WI38 (cell line): ENCODE measurements at regions not wholly inside any gene's neighbourhood (a gene's known extent, or its start where the extent isn't known, plus 50 kb on each side); places are given as distances from the start of the nearest gene placed in this dataset.

Experiments
- H3K4me3 ChIP-seq: 2 replicates; pipeline ENCODE4 v1.5.1; 2011; ENCODE audit warnings: low read depth, mild to moderate bottlenecking, control low read depth, low read length
- TF ChIP-seq, protein P1 (sequence below): IDR thresholded peaks from 2 replicates; pipeline ENCODE4 v1.5.1; 2012; ENCODE audit warnings: low read depth, mild to moderate bottlenecking, control low read depth, low read length

DNA sequence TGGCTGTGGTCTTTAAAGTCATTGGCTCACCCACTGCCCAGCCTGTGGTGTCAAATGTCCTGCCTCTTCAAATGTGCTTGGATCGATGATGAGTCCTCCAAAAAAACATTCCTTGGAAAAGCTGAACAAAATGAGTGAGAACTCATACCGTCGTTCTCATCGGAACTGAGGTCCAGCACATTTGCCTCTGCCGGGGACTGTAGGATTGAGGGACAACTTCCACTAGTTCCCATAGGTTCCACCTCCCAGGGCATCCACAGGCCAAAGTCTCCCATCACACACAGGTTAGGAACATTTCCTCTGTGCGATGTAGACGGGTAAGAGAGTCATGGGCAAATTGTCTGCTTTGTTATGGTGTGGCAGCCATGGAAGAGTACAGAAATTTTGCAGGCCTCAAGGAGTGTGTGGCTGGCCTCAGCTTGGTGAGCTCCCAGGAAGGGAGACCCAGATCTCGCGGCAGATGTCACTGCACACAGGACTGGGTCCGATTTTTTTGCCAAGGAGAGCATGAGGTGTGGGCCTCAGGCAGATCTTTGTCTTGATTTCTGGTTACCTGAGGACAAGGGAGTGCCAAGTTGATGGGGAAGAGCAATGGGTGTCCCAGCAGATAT is 115.7 kb downstream of the SNRPN start:
- TF ChIP-seq, protein P1, sequence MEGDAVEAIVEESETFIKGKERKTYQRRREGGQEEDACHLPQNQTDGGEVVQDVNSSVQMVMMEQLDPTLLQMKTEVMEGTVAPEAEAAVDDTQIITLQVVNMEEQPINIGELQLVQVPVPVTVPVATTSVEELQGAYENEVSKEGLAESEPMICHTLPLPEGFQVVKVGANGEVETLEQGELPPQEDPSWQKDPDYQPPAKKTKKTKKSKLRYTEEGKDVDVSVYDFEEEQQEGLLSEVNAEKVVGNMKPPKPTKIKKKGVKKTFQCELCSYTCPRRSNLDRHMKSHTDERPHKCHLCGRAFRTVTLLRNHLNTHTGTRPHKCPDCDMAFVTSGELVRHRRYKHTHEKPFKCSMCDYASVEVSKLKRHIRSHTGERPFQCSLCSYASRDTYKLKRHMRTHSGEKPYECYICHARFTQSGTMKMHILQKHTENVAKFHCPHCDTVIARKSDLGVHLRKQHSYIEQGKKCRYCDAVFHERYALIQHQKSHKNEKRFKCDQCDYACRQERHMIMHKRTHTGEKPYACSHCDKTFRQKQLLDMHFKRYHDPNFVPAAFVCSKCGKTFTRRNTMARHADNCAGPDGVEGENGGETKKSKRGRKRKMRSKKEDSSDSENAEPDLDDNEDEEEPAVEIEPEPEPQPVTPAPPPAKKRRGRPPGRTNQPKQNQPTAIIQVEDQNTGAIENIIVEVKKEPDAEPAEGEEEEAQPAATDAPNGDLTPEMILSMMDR: no peak
- H3K4me3 ChIP-seq: no peak overlapping the region

DNA sequence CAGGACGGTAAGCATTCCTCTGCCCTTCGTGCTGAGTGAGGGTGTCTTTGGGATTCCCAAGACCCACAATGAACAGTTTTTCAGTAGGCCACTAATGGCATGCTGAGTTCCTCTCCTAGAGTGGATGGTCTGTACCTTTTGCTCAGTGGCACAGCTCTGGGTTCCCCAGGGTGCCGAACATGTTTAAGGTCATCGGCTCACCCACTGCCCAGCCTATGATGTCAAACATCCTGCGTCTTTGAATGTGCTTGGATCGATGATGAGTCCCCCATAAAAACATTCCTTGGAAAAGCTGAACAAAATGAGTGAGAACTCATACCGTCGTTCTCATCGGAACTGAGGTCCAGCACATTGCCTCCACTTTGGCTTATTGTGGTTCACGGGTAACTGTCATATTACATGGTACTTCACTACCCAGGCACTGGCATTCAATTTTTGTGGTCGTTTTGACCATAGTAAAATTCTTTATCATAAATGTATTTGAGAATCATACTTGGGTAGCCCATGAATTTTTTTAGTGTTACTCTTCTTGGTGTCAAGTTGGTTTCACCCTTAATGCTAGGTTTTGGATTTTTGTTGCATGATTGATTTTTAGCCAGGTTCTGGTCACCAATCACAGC is 118.2 kb downstream of the SNRPN start:
- TF ChIP-seq, protein P1: no peak
- no peak overlapping the region for H3K4me3 ChIP-seq

DNA sequence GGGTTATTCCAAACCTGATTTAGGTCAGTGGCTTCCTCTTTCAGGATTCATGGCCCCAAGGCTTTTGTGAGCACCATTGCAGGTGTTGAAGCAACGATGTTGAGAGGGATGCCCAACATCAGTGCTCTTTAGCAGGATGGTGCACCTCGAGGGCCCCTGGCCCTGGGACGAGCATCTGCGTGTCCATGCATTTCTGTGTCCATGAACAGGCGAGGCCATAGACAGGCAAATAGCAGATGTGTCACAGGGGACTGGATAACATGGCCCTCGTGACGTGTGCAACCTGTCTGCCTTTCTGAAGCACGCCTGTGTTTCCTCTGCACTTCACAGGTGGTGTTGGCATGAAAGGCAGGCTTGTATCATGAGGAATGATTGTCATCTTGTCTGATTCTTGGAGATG is 132.3 kb downstream of the SNRPN start:
- TF ChIP-seq, protein P1: no peak
- no peak overlapping the region for H3K4me3 ChIP-seq

DNA sequence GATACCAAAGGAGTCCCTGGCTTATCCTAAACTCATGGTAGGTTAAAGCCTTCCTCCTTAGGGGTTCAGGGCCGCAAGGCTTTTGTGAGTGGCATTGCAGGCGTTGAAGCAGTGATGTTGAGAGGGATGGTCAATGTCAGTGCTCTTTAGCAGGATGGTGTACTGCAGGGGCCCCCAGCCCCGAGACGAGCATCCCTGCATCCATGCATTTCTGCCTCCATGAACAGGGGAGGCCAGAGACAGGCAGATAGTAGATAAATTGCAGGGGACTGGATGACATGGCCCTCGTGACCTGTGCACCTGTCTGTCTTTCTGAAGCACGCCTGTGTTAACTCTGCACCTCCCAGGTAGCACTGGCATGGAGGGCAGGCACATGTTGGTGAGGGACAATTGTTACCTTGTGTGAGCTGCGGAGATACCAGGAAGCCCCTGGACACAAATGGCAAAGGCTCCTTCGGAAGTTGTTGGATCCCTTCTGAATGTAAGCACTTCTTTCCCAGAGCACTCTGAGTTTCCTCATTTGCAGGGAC is 133.5 kb downstream of the SNRPN start:
- TF ChIP-seq, protein P1: no peak
- no peak overlapping the region for H3K4me3 ChIP-seq

DNA sequence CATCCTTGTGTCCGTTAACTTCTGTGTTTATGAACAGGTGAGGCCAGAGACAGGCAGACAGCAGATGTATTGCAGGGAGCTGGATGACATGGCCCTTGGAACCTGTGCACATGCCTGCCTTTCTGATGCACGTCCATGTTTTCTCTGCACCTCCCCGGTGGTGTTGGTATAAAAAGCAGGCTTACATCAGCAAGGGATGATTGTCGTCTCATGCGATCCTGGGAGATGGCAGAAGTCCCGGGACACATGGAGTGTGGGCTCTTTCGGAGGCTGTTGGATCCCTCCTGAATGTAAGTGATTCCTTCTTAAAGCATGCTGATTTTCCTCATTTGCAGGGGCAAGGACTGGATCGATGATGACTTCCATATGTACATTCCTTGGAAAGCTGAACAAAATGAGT is 134.8 kb downstream of the SNRPN start:
- TF ChIP-seq, protein P1: no peak
- no peak overlapping the region for H3K4me3 ChIP-seq

DNA sequence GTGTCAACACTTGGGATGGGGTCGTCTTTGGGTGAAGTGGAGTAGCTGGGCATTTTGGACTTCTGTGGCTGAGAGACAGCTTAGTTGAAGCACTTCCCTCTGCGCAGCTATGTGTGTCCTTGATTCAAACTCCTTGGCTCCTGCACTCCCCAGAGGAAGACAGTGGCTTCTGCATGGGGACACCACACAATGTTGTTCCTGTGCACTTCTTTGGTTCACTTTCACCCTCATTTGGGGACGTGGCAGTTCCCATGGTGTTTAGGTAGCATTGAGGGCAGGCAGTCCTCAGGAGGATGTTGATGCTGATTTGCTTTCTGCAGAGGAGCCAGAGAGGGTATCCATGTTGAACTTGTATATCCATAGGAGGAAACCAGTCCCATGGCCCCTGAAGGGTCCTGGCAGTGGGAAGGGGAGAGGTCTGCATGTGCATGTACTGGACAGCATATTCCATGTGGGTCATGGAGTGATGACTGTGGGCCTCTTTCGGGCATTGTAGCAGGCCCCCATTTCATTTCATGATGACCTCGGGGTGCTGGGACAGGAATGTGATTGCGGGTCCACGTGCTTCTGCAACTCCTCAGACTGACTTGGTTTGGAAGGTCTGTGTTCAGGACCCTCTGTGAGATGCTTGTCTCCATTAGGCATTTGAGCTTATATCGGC is 135.4 kb downstream of the SNRPN start:
- TF ChIP-seq, protein P1: no peak
- H3K4me3 ChIP-seq: no peak overlapping the region
